Astrocyte (in vitro differentiated cells and primary cell): ENCODE measurements at regions not wholly inside any gene's neighbourhood (a gene's known extent, or its start where the extent isn't known, plus 50 kb on each side); places are given as distances from the start of the nearest gene placed in this dataset.
A peak's percentile ranks its signal among the peaks of the same experiment; 100 is the strongest.

Experiments used
- DNase-seq: peaks from one replicate; pipeline ENCODE4 v3.0.0-alpha.2; 2010; ENCODE audit warnings: low read depth
- FAIRE-seq: peaks from 2 replicates; lab custom pipeline; 2011; peaks lifted over from hg19 to GRCh38; lab: Jason Lieb, UNC
- H2AFZ ChIP-seq: 2 replicates; pipeline ENCODE4 v1.6.0; 2012; ENCODE audit warnings: low read depth, low read length, inconsistent platforms
- H3K27ac ChIP-seq: 2 replicates; pipeline ENCODE4 v1.5.1; 2011; ENCODE audit warnings: low read depth, low read length, inconsistent platforms
- H3K27me3 ChIP-seq: 2 replicates; pipeline ENCODE4 v1.6.0; 2011; ENCODE audit warnings: low read length, inconsistent platforms; ENCODE audit not compliant: insufficient read depth
- H3K36me3 ChIP-seq: 2 replicates; pipeline ENCODE4 v1.5.1; 2011; ENCODE audit warnings: low read length, inconsistent platforms; ENCODE audit not compliant: insufficient read depth
- H3K4me1 ChIP-seq: 2 replicates; pipeline ENCODE4 v1.5.1; 2011; ENCODE audit warnings: low read length, inconsistent platforms; ENCODE audit not compliant: insufficient read depth
- H3K4me2 ChIP-seq: 2 replicates; pipeline ENCODE4 v1.6.0; 2012; ENCODE audit warnings: low read length, inconsistent platforms
- H3K4me3 ChIP-seq: 2 replicates; pipeline ENCODE4 v1.5.1; 2011; ENCODE audit warnings: low read depth, mild to moderate bottlenecking, low read length, inconsistent platforms; ENCODE audit not compliant: insufficient read depth
- H3K79me2 ChIP-seq: 2 replicates; pipeline ENCODE4 v1.6.0; 2012; ENCODE audit warnings: mild to moderate bottlenecking, low read length, inconsistent platforms; ENCODE audit not compliant: insufficient read depth
- H3K9ac ChIP-seq: 2 replicates; pipeline ENCODE4 v1.6.0; 2012; ENCODE audit warnings: mild to moderate bottlenecking, low read length, inconsistent platforms
- H3K9me3 ChIP-seq: 2 replicates; pipeline ENCODE4 v1.5.1; 2012; ENCODE audit warnings: low read depth, mild to moderate bottlenecking, low read length, inconsistent platforms; ENCODE audit not compliant: insufficient read depth
- H4K20me1 ChIP-seq: 2 replicates; pipeline ENCODE4 v1.6.0; 2012; ENCODE audit warnings: low read length, inconsistent platforms; ENCODE audit not compliant: insufficient read depth
- H3K27ac Mint-ChIP-seq: one replicate; pipeline ENCODE4 v1.8.0; 2021; ENCODE audit warnings: mild to moderate bottlenecking, mixed read lengths; ENCODE audit not compliant: unreplicated experiment
- H3K27me3 Mint-ChIP-seq: one replicate; pipeline ENCODE4 v1.8.0; 2021; ENCODE audit warnings: low read depth, mixed read lengths; ENCODE audit not compliant: unreplicated experiment
- H3K36me3 Mint-ChIP-seq: one replicate; pipeline ENCODE4 v1.8.0; 2021; ENCODE audit warnings: low read depth, mixed read lengths; ENCODE audit not compliant: unreplicated experiment
- H3K4me1 Mint-ChIP-seq: one replicate; pipeline ENCODE4 v1.8.0; 2021; ENCODE audit warnings: low read depth, mixed read lengths; ENCODE audit not compliant: unreplicated experiment
- H3K4me3 Mint-ChIP-seq: one replicate; pipeline ENCODE4 v1.8.0; 2021; ENCODE audit warnings: mild to moderate bottlenecking, moderate library complexity, mixed read lengths; ENCODE audit not compliant: unreplicated experiment
- H3K9me3 Mint-ChIP-seq: one replicate; pipeline ENCODE4 v1.8.0; 2021; ENCODE audit warnings: mild to moderate bottlenecking, mixed read lengths; ENCODE audit not compliant: unreplicated experiment
- EZH2 ChIP-seq: IDR thresholded peaks from 2 replicates; pipeline ENCODE4 v1.6.1; 2012; ENCODE audit warnings: mild to moderate bottlenecking, low read length, inconsistent platforms; ENCODE audit not compliant: insufficient read depth
- TF ChIP-seq, protein P1 (sequence below): IDR thresholded peaks from 2 replicates; pipeline ENCODE4 v1.5.1; 2011; ENCODE audit warnings: low read depth, mild to moderate bottlenecking, inconsistent platforms, low read length, moderate library complexity; ENCODE audit not compliant: insufficient read depth

DNA sequence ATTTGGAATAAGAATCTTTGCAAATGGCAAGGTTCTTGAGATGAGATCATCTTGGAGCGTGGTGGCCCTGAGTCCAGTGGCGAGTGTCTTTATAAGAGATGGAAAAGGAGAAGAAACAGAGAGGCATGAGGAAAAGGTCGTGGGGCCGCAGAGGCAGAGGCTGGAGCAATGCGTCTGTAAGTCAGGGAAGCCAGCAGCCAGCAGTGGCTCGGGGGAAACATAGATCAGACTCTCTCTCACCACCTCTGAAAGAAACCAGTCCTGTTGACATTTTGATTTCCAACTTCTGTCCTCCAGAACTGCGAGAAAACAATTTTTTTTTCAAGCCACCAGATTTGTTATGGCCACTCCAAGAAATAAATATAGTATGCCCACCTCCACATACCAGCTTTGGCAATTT is 226.6 kb downstream of the TFAP2C start:
- TF ChIP-seq, protein P1, sequence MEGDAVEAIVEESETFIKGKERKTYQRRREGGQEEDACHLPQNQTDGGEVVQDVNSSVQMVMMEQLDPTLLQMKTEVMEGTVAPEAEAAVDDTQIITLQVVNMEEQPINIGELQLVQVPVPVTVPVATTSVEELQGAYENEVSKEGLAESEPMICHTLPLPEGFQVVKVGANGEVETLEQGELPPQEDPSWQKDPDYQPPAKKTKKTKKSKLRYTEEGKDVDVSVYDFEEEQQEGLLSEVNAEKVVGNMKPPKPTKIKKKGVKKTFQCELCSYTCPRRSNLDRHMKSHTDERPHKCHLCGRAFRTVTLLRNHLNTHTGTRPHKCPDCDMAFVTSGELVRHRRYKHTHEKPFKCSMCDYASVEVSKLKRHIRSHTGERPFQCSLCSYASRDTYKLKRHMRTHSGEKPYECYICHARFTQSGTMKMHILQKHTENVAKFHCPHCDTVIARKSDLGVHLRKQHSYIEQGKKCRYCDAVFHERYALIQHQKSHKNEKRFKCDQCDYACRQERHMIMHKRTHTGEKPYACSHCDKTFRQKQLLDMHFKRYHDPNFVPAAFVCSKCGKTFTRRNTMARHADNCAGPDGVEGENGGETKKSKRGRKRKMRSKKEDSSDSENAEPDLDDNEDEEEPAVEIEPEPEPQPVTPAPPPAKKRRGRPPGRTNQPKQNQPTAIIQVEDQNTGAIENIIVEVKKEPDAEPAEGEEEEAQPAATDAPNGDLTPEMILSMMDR = no peak
- TF ChIP-seq EZH2 = no peak
- Mint-ChIP-seq H3K9me3 (no peaks in the 10 kb centered on the region), H3K36me3 (no peaks in the 10 kb centered on the region), H3K4me1 (peaks cover 12% of the 10 kb centered on the region), H3K27ac (no peak overlapping the region), H3K27me3 (peaks cover 19% of the 10 kb centered on the region), H3K4me3 (no peak overlapping the region)
- H2AFZ ChIP-seq = no peak overlapping the region
- H4K20me1 ChIP-seq = no peaks in the 10 kb centered on the region
- DNase-seq (no peak), FAIRE-seq (no peak)
- peaks cover 6% of the 10 kb centered on the region for H3K27me3 ChIP-seq
- no peak overlapping the region for H3K4me3 ChIP-seq
- no peaks in the 10 kb centered on the region for H3K79me2 ChIP-seq
- no peaks in the 10 kb centered on the region for H3K4me1 ChIP-seq
- H3K36me3 ChIP-seq = no peaks in the 10 kb centered on the region
- H3K4me2 ChIP-seq = no peak overlapping the region
- no peak overlapping the region for H3K27ac ChIP-seq
- H3K9me3 ChIP-seq = no peaks in the 10 kb centered on the region
- H3K9ac ChIP-seq = no peak overlapping the region

DNA sequence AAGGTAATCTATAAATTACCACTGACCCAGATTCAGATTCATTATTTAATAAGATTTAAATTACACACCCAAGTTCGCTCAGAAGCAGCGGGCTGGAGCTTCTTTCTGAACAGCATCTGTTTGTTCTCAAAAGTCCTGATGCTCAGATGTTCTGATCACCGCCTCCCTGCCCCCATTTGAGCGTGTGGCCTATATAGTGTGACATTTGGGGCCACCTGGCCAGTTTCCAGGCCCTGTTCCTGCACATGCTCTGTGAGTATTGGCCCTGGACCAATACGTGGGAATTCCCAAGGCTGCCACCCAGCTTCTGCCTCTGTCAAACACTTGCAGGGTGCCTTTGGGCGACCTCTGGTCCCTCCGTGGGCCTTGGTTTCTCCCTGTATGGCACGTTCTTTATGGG is 228.8 kb downstream of the TFAP2C start:
- Mint-ChIP-seq H3K36me3 (no peaks in the 10 kb centered on the region), H3K27me3 (peaks cover 24% of the 10 kb centered on the region), H3K27ac (no peak overlapping the region), H3K4me1 (peaks cover 15% of the 10 kb centered on the region), H3K9me3 (no peaks in the 10 kb centered on the region), H3K4me3 (no peak overlapping the region)
- no peaks in the 10 kb centered on the region for H3K9me3 ChIP-seq
- no peak overlapping the region for H3K9ac ChIP-seq
- TF ChIP-seq, protein P1 = no peak
- TF ChIP-seq EZH2 = no peak
- H2AFZ ChIP-seq = no peak overlapping the region
- H3K36me3 ChIP-seq = no peaks in the 10 kb centered on the region
- peaks cover 16% of the 10 kb centered on the region for H3K27me3 ChIP-seq
- H3K4me3 ChIP-seq = no peak overlapping the region
- H3K27ac ChIP-seq = no peak overlapping the region
- DNase-seq = no peak
- H3K4me1 ChIP-seq = no peaks in the 10 kb centered on the region
- H4K20me1 ChIP-seq = no peaks in the 10 kb centered on the region
- H3K4me2 ChIP-seq = no peak overlapping the region
- no peaks in the 10 kb centered on the region for H3K79me2 ChIP-seq
- no peak for FAIRE-seq

DNA sequence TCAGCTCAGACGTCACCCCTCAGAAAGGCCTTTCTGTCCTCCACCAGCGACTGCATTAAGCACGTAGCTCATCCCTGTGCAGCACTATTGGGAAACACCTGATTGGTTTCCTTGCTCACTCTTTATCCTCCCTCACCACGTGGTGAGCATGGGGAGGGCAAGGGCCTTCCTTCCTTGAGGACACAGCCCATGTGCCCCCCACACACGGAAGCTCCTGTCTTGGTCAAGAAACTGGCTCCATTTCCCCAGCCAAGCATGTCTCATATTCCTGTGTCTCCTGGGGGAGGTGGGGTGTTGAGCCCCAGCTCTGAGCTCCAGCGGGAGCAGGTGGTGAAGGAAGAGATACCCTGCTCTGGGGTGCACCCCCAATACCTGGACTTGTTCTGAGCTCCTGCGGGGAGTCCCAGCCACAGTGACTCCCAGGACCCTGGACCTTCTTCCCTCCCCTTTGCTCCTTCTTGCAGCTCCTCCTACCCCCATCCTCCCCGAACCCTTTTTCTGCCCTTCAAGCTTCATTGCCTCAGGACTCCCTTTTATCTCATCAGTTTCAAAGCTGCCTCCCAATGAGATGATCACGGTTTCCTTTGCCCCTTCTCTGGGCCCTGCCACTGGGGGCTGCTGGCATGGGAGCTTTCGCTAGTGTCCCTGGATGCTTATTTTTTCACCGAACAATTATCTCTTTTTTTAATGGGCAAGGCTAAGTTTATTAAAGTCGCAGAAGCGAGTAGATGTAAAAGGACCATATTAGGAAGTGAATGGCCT is 230.1 kb downstream of the TFAP2C start:
- H3K4me2 ChIP-seq = no peak overlapping the region
- H3K36me3 Mint-ChIP-seq = no peaks in the 10 kb centered on the region
- no peak overlapping the region for H3K4me3 ChIP-seq
- FAIRE-seq = no peak
- no peak overlapping the region for H3K9ac ChIP-seq
- H3K27me3 Mint-ChIP-seq = peaks cover 27% of the 10 kb centered on the region
- no peak for DNase-seq
- H3K27ac ChIP-seq = no peak overlapping the region
- TF ChIP-seq, protein P1 = no peak
- TF ChIP-seq EZH2 = no peak
- H3K4me1 ChIP-seq = no peaks in the 10 kb centered on the region
- H3K9me3 Mint-ChIP-seq = no peaks in the 10 kb centered on the region
- no peak overlapping the region for H3K4me3 Mint-ChIP-seq
- no peak overlapping the region for H2AFZ ChIP-seq
- H3K36me3 ChIP-seq = no peaks in the 10 kb centered on the region
- no peaks in the 10 kb centered on the region for H3K79me2 ChIP-seq
- H3K27me3 ChIP-seq = peaks cover 16% of the 10 kb centered on the region
- peak overlapping the region; percentile 84 for H3K27ac Mint-ChIP-seq
- H4K20me1 ChIP-seq = no peaks in the 10 kb centered on the region
- no peaks in the 10 kb centered on the region for H3K9me3 ChIP-seq
- H3K4me1 Mint-ChIP-seq = peaks cover 15% of the 10 kb centered on the region
